GM18909 (cell line): ENCODE measurements at regions not wholly inside any gene's neighbourhood (a gene's known extent, or its start where the extent isn't known, plus 50 kb on each side); places are given as distances from the start of the nearest gene placed in this dataset.
A peak's percentile ranks its signal among the peaks of the same experiment; 100 is the strongest.

Experiments
- ATAC-seq: cut with Tn5 transposase; IDR thresholded peaks from one replicate; pipeline ENCODE4 v1.9.1; 2021; ENCODE audit warnings: mild to moderate bottlenecking; ENCODE audit not compliant: unreplicated experiment, poor library complexity

DNA sequence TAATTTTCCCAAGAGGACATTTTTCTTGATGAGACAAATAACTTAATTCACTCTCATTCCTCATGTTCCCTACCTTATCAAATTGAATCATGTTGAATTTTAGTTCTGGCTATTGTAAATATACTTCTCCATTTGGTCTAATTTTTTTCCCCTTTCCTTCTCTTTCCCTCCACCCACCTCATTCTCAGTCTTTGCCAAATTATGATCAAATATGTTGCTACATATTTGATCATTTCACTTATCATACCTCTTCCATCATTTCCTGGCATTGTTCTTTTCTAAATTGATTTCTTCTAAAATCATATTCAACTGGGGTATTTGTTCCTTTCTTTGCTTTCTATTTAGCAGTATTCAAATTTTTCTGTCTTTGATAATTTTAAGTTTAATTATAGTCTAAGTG is 52.3 kb downstream of the HDGFL1 start:
- no peak for ATAC-seq

DNA sequence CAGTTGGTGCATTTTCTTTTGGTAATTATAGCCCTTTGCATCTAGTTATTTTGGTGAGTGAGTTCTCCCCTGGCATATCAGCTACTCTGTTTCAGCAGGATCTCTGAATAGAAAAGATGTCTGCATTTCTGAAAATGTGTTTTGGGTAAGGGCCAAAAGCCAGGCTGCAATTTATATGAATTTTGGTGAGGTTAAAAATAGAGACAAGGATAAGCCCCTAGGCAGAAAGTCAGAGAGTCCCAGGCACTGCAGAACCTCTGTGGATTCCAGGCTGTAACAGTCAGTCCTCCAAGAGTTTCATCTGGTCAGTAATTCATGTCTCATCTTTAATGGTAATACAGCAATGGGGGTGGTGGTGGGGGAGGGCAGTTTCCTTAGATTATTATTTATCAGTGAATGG is 53.0 kb downstream of the HDGFL1 start:
- ATAC-seq, result no peak

- no peak for ATAC-seq
Measured at GRCh38 chr6:22622813-22623212, 53.4 kb downstream of the HDGFL1 start.

DNA sequence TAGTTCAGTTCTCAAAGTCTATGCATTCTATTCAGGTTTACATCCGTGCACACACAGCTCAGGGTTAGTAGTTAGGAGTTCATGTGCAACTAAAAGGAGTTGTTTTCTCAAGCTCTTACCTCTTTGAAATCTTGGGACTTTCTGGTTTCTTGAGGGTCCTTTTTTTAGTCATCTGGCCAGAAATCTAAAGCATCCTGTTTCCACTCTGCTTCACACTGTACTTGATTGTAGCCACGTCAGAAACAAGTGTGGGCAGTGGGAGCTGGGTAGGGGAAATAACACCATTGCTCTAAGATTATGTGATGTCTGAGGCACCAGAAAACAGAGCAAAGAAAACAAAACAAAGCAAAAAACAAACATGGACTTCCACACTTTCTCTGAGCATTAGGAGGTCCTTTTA is 58.3 kb downstream of the HDGFL1 start:
- no peak for ATAC-seq

GRCh38 chr6:22631091-22631490 is 61.7 kb downstream of the HDGFL1 start:
- ATAC-seq, result no peak

DNA sequence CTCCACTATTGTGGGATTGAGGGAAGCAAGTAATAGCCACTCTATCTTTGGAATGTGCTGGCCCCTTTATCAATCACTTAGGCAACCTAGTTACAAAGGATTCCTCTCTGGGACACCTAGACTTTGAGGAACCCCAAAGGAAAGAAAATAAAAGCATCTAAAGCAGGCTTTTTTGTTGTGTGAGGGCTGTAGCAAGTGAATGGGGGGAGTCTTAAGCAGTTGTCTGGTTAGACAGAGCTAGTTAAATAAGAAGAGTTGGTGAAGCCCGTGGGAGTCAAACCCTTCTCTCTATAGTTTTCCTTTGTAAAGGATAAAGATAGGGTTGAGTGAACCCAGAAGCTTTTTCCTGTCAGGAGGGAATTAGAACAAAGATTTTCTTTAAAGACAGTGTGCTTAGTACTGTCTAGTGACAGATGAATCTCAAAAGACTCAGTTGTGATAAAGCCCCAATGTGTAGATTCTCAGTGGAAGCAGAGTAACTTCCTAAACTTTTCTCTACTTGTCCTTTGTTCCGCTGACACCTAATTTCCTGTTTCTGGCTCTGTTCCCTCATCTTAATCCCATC is 63.3 kb downstream of the HDGFL1 start:
- no peak for ATAC-seq

GRCh38 chr6:22636452-22636851 is 67.1 kb downstream of the HDGFL1 start:
- no peak for ATAC-seq

DNA sequence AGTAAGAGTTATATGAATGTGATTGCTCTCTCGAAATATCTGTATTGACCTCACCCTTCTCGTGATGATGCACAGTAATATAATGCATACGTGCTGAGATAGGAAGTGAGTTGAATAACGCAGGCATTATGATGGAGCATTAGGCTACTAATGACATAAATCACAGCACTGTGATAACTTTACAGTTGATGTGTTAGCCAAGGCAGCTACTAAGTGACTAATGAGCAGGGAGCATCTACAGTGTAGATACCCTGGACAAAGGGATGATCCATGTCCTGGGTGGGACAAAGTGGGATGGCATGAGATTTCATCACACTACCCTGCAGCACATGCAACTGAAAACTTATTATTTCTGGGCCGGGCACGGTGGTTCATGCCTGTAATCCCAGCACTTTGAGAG is 68.4 kb downstream of the HDGFL1 start:
- no peak for ATAC-seq

- no peak for ATAC-seq
Measured at GRCh38 chr6:22638320-22638719, 69.0 kb downstream of the HDGFL1 start.

DNA sequence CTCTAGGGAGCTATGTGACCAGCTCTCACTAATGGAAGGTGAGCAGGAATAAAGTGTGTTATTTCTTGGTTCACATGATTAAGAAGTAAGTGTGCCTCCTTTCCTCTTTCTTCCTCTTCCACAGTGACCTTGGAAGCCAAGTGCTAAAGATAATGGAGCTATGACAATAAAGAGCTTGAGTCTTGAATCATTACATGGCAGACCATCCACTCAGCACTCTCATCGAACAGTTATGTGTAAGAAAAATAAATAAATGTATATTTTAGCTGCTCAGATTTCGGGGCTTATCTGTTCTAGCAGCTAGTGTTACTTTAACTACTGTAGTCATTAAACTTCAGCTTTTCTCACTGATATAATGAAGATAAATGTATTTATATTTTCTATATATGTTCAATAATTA is 72.9 kb downstream of the HDGFL1 start:
- no peak for ATAC-seq

GRCh38 chr6:22643780-22644179 is 74.4 kb downstream of the HDGFL1 start:
- ATAC-seq, result no peak

GRCh38 chr6:22647719-22648118 is 78.4 kb downstream of the HDGFL1 start:
- no peak for ATAC-seq

GRCh38 chr6:22651731-22652130 is 82.4 kb downstream of the HDGFL1 start:
- no peak for ATAC-seq

DNA sequence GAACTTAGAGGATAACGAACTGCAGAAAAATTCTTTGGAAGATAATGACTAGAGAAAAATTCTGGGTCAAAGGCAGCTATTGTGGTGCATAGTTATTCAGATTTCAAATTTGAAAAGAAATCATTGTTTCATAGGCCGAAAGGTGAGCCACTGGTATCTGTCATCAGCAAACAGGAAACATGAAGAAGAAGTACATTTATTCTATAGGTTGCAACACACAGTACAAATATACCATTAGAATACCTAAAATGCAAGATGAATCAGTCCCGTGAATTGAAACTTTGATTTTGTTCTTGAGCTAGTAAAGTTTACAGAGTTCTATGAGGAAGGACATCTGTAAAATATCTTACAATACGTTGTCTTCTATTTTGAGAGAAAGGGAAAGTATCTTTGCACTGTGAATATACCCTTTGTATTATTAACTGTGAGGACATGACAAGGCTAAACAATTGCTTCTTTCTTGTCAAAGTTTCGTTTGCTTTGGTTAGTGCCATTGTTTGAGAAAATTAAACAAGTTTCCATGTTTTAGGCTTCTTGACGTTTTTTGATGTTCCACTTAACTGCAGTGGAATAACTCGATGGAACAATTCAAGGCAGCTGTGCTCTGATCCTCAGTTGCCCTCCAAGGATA is 84.7 kb downstream of the HDGFL1 start:
- ATAC-seq, result no peak

GRCh38 chr6:22656706-22657351 is 87.5 kb downstream of the HDGFL1 start:
- peak; percentile 85 for ATAC-seq

GRCh38 chr6:22657352-22657980 is 88.1 kb downstream of the HDGFL1 start:
- ATAC-seq, result peak; percentile 50

DNA sequence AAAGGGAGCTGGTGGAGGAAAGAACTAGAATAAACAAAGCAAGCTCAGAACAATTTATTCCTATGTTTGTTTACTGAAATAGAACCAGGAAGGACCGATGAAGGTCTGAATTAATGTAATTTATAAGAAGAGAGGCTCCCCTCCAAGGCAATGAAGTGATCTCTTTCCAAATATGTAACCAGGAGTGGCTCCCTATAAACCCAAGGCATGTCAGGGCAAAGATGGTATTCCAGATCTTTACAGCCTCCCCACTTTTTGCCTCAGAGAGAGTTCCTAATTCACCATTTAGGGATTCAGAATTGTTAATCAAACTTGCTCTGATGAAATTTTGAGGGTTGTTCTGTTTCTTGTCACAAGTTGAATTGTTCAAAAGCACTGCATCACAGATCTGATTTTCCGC is 88.8 kb downstream of the HDGFL1 start:
- no peak for ATAC-seq

DNA sequence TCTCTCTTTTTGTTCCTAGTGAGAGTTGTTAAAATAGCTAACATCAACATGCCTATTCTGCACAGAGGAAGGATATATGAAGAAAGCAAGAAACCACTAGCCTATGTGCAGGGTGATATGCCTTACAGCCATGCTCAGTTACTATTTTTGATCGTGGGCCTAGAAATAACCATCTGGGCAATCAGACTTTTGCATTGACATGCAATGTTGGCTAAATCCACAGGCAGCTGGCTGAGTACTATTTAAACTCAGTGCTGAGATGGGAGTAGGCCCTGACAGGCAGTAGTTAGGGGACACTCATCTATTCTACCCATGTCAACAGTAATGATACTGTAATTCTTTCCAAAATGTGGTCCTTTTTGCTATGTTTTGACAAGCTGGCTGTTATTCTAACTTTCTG is 89.6 kb downstream of the HDGFL1 start:
- ATAC-seq, result no peak

DNA sequence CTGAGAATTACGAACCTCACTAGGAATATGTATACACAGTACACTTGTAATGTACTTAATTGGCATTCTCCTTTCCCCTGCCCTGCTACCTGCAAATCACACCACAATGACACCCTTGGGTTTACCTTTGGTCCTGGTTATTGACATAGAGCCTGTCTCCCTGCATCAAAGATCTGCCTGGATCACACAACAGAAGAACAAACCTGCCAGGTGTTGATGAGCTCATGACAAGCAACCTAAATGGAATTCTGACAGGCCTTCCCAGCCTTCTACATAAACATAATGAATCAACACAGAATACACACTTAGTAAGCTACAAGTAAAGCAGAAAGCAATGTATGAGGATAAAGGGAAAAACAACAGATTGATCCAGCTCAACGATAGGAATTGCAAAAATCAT is 95.6 kb downstream of the HDGFL1 start:
- ATAC-seq, result no peak

DNA sequence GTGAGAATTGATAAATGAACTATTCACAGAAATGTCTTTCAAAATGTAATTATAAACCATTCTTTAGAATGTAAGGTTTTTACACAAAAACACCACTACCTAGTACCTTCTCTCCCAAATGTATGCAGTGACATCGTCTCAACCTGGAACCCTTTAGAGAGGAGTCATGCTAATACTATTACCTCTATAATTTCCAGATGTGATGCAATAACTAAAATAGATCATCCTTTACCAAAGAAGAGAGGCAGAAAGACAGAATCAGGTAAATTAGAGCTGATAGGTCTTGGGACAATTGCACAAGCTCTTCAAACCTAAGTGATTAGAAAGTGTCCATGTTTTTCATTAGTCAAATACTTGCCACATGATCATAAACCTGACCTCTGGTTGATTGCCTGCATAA is 96.7 kb downstream of the HDGFL1 start:
- no peak for ATAC-seq

DNA sequence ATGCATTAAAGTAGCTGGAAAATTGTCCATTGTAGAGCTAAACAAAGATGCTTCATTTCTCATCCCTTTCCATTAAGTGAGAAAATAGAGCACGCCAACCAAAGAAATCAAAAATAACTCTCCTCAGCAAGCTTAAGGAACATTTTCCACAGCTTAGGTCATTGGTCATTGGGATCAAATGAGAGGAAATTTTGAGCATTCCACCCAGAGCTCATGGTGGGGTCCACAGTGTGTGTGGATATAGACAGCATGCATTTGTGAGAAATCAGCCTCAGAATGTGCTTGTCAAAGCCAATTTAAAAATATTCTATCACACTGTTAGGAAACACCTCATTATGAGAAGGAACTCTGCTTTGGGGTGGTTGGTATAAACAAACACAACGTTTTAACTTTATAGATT is 97.2 kb downstream of the HDGFL1 start:
- ATAC-seq, result no peak

- ATAC-seq, result no peak
Measured at GRCh38 chr6:22667855-22668254, 98.5 kb downstream of the HDGFL1 start.
